ENCODE measurements at regions not wholly inside any gene's neighbourhood (a gene's known extent, or its start where the extent isn't known, plus 50 kb on each side); places are given as distances from the start of the nearest gene placed in this dataset.

GRCh38 chr10:88113657-88114272, 250.3 kb downstream of the PTEN start:
- TF ChIP-seq CTCF (conservative IDR thresholded peaks at IDR 0.05; ENCODE audit: low read depth), result no peak
- no peak overlapping the region for H3K27ac ChIP-seq

GRCh38 chr10:88114368-88114767, 250.9 kb downstream of the PTEN start:
- ChIA-PET CTCF (interaction anchor here (0.6 to 1.1 kb wide), 9 partner anchors 9 to 440 kb away, joined by 3 to 6 read pairs (median 4); no protein-coding TSS in a partner anchor), POLR2A (ENCODE audit: low non-redundant PET) (interaction anchor here (0.7 kb wide), 1 partner anchor 18 kb away, joined by 3 read pairs; no protein-coding TSS in a partner anchor)
- TF ChIP-seq CTCF (conservative IDR thresholded peaks at IDR 0.05; ENCODE audit: low read depth), result no peak
- H3K27ac ChIP-seq, result no peak overlapping the region
- DNase-seq (ENCODE audit: low spot score), result peak; percentile 51

More at GRCh38 chr10:88113657-88114272, 250.3 kb downstream of the PTEN start:
- DNase-seq (ENCODE audit: low spot score), result no peak
- ChIA-PET CTCF (interaction anchor here (0.6 to 1.1 kb wide), 8 partner anchors 9 to 441 kb away, joined by 3 to 6 read pairs (median 3); no protein-coding TSS in a partner anchor), POLR2A (ENCODE audit: low non-redundant PET) (no interaction called here)

GRCh38 chr10:88115407-88115806, 252.0 kb downstream of the PTEN start:
- CTCF ChIA-PET, result interaction anchor here (0.6 to 0.7 kb wide), 3 partner anchors 207 to 1189 kb away, joined by 3 to 4 read pairs (median 3); no protein-coding TSS in a partner anchor
- DNase-seq (ENCODE audit: low spot score), result no peak
- no peak overlapping the region for H3K27ac ChIP-seq
- no peak for TF ChIP-seq CTCF (conservative IDR thresholded peaks at IDR 0.05; ENCODE audit: low read depth)
- POLR2A ChIA-PET (ENCODE audit: low non-redundant PET), result no interaction called here

- ChIA-PET CTCF (interaction anchor here (0.5 to 0.6 kb wide), 2 partner anchors 206 to 288 kb away, joined by 3 to 8 read pairs; no protein-coding TSS in a partner anchor), POLR2A (ENCODE audit: low non-redundant PET) (no interaction called here)
- DNase-seq (ENCODE audit: low spot score), result no peak
- H3K27ac ChIP-seq, result no peak overlapping the region
- no peak for TF ChIP-seq CTCF (conservative IDR thresholded peaks at IDR 0.05; ENCODE audit: low read depth)
Observed at GRCh38 chr10:88115968-88116367, 252.5 kb downstream of the PTEN start.

GRCh38 chr10:88116481-88116880, 253.1 kb downstream of the PTEN start:
- no peak overlapping the region for H3K27ac ChIP-seq
- CTCF ChIA-PET, result interaction anchor here (0.7 kb wide), 1 partner anchor 184 kb away, joined by 3 read pairs; no protein-coding TSS in a partner anchor
- TF ChIP-seq CTCF (conservative IDR thresholded peaks at IDR 0.05; ENCODE audit: low read depth), result no peak
- DNase-seq (ENCODE audit: low spot score), result no peak
- POLR2A ChIA-PET (ENCODE audit: low non-redundant PET), result no interaction called here

GRCh38 chr10:88116971-88117626, 253.7 kb downstream of the PTEN start:
- TF ChIP-seq CTCF (conservative IDR thresholded peaks at IDR 0.05; ENCODE audit: low read depth), result no peak
- no peak overlapping the region for H3K27ac ChIP-seq
- no peak for DNase-seq (ENCODE audit: low spot score)
- CTCF ChIA-PET, result interaction anchor here (0.7 kb wide), 1 partner anchor 183 kb away, joined by 3 read pairs; no protein-coding TSS in a partner anchor
- POLR2A ChIA-PET (ENCODE audit: low non-redundant PET), result no interaction called here
